SJCRH30 (cell line): ENCODE measurements at regions not wholly inside any gene's neighbourhood (a gene's known extent, or its start where the extent isn't known, plus 50 kb on each side); places are given as distances from the start of the nearest gene placed in this dataset.

Experiments
- DNase-seq, 2 experiments: peaks; one replicate each; pipeline ENCODE4 v3.0.0-alpha.2; 2015 to 2020
- H3K27ac ChIP-seq: fragments of 250-450 bp; sonication (Bioruptor Pico); 2 replicates; pipeline ENCODE4 v1.5.1; 2020; ENCODE audit warnings: mild to moderate bottlenecking, moderate library complexity
- H3K27me3 ChIP-seq: fragments of 250-450 bp; sonication (Bioruptor Pico); 2 replicates; pipeline ENCODE4 v1.5.1; 2020; ENCODE audit warnings: mild to moderate bottlenecking, moderate library complexity
- H3K36me3 ChIP-seq: fragments of 250-450 bp; sonication (Bioruptor Pico); 2 replicates; pipeline ENCODE4 v1.5.1; 2020; ENCODE audit warnings: mild to moderate bottlenecking, moderate library complexity
- H3K4me1 ChIP-seq: fragments of 250-450 bp; sonication (Bioruptor Pico); 2 replicates; pipeline ENCODE4 v1.5.1; 2020; ENCODE audit warnings: mild to moderate bottlenecking, moderate library complexity
- H3K4me3 ChIP-seq: fragments of 250-450 bp; sonication (Bioruptor Pico); 2 replicates; pipeline ENCODE4 v1.5.1; 2020; ENCODE audit warnings: mild to moderate bottlenecking, moderate library complexity
- H3K9me3 ChIP-seq: fragments of 250-450 bp; sonication (Bioruptor Pico); replicated peaks from 2 replicates; pipeline ENCODE4 v1.5.1; 2020; ENCODE audit warnings: mild to moderate bottlenecking, moderate library complexity

GRCh38 chr14:76664790-76665189 is 96.5 kb upstream of the VASH1 start:
- Histone ChIP-seq H3K27ac (no peak overlapping the region), H3K36me3 (no peaks in the 10 kb centered on the region), H3K4me3 (no peak overlapping the region), H3K4me1 (no peaks in the 10 kb centered on the region), H3K9me3 (no peaks in the 10 kb centered on the region), H3K27me3 (no peaks in the 10 kb centered on the region)
- no peak for DNase-seq

- peak in 1 of 2 experiments; percentile 23 for DNase-seq
- Histone ChIP-seq H3K4me3 (no peak overlapping the region), H3K4me1 (no peaks in the 10 kb centered on the region), H3K27me3 (no peaks in the 10 kb centered on the region), H3K9me3 (no peaks in the 10 kb centered on the region), H3K36me3 (no peaks in the 10 kb centered on the region), H3K27ac (no peak overlapping the region)
Measured at GRCh38 chr14:76666746-76667145, 94.5 kb upstream of the VASH1 start.

- Histone ChIP-seq H3K4me1 (no peaks in the 10 kb centered on the region), H3K27me3 (no peaks in the 10 kb centered on the region), H3K27ac (no peak overlapping the region), H3K4me3 (no peak overlapping the region), H3K36me3 (no peaks in the 10 kb centered on the region), H3K9me3 (no peaks in the 10 kb centered on the region)
- no peak for DNase-seq
Measured at GRCh38 chr14:76669770-76670169, 91.5 kb upstream of the VASH1 start.

GRCh38 chr14:76672123-76672522 is 89.1 kb upstream of the VASH1 start:
- Histone ChIP-seq H3K27me3 (no peaks in the 10 kb centered on the region), H3K4me1 (no peaks in the 10 kb centered on the region)
- DNase-seq = no peak

GRCh38 chr14:76673261-76673660 is 88.0 kb upstream of the VASH1 start:
- no peaks in the 10 kb centered on the region for H3K9me3 ChIP-seq
- no peaks in the 10 kb centered on the region for H3K27me3 ChIP-seq
- H3K4me1 ChIP-seq = no peaks in the 10 kb centered on the region
- DNase-seq = no peak
- H3K36me3 ChIP-seq = no peaks in the 10 kb centered on the region
- H3K4me3 ChIP-seq = no peak overlapping the region
- H3K27ac ChIP-seq = no peak overlapping the region

More at GRCh38 chr14:76672123-76672522, 89.1 kb upstream of the VASH1 start:
- Histone ChIP-seq H3K4me3 (no peak overlapping the region), H3K9me3 (no peaks in the 10 kb centered on the region), H3K27ac (no peak overlapping the region), H3K36me3 (no peaks in the 10 kb centered on the region)

GRCh38 chr14:76675046-76675445 is 86.2 kb upstream of the VASH1 start:
- DNase-seq = no peak
- no peak overlapping the region for H3K4me3 ChIP-seq
- H3K9me3 ChIP-seq = no peaks in the 10 kb centered on the region
- H3K36me3 ChIP-seq = no peaks in the 10 kb centered on the region
- H3K4me1 ChIP-seq = no peaks in the 10 kb centered on the region
- H3K27me3 ChIP-seq = no peaks in the 10 kb centered on the region
- H3K27ac ChIP-seq = no peak overlapping the region

- H3K27ac ChIP-seq = no peak overlapping the region
- H3K27me3 ChIP-seq = no peaks in the 10 kb centered on the region
- DNase-seq = no peak
- H3K4me1 ChIP-seq = no peaks in the 10 kb centered on the region
- no peak overlapping the region for H3K4me3 ChIP-seq
- H3K36me3 ChIP-seq = no peaks in the 10 kb centered on the region
- no peaks in the 10 kb centered on the region for H3K9me3 ChIP-seq
Measured at GRCh38 chr14:76676539-76676938, 84.7 kb upstream of the VASH1 start.

GRCh38 chr14:76677534-76678145 is 83.6 kb upstream of the VASH1 start:
- Histone ChIP-seq H3K4me1 (no peaks in the 10 kb centered on the region), H3K36me3 (no peaks in the 10 kb centered on the region), H3K27me3 (no peaks in the 10 kb centered on the region), H3K4me3 (no peak overlapping the region), H3K9me3 (peaks cover 4% of the 10 kb centered on the region), H3K27ac (no peak overlapping the region)
- no peak for DNase-seq

GRCh38 chr14:76678244-76678800 is 82.9 kb upstream of the VASH1 start:
- no peak overlapping the region for H3K4me3 ChIP-seq
- H3K9me3 ChIP-seq = peaks cover 4% of the 10 kb centered on the region
- no peaks in the 10 kb centered on the region for H3K27me3 ChIP-seq
- H3K36me3 ChIP-seq = no peaks in the 10 kb centered on the region
- no peaks in the 10 kb centered on the region for H3K4me1 ChIP-seq
- H3K27ac ChIP-seq = no peak overlapping the region
- DNase-seq = no peak

- H3K4me3 ChIP-seq = no peak overlapping the region
- H3K27ac ChIP-seq = no peak overlapping the region
Measured at GRCh38 chr14:76682367-76682766, 78.9 kb upstream of the VASH1 start.

GRCh38 chr14:76686646-76687045 is 74.6 kb upstream of the VASH1 start:
- DNase-seq = no peak
- no peak overlapping the region for H3K4me3 ChIP-seq

More at GRCh38 chr14:76682367-76682766, 78.9 kb upstream of the VASH1 start:
- Histone ChIP-seq H3K27me3 (no peaks in the 10 kb centered on the region), H3K4me1 (no peaks in the 10 kb centered on the region), H3K36me3 (no peaks in the 10 kb centered on the region), H3K9me3 (peaks cover 4% of the 10 kb centered on the region)
- DNase-seq = no peak

GRCh38 chr14:76687611-76688382 is 73.5 kb upstream of the VASH1 start:
- Histone ChIP-seq H3K9me3 (no peaks in the 10 kb centered on the region), H3K4me1 (no peaks in the 10 kb centered on the region), H3K27ac (no peak overlapping the region), H3K27me3 (no peaks in the 10 kb centered on the region), H3K4me3 (no peak overlapping the region), H3K36me3 (no peaks in the 10 kb centered on the region)
- no peak for DNase-seq

More at GRCh38 chr14:76686646-76687045, 74.6 kb upstream of the VASH1 start:
- Histone ChIP-seq H3K27me3 (no peaks in the 10 kb centered on the region), H3K9me3 (peaks cover 4% of the 10 kb centered on the region), H3K27ac (no peak overlapping the region), H3K4me1 (no peaks in the 10 kb centered on the region), H3K36me3 (no peaks in the 10 kb centered on the region)

GRCh38 chr14:76688383-76688671 is 72.9 kb upstream of the VASH1 start:
- no peaks in the 10 kb centered on the region for H3K36me3 ChIP-seq
- H3K4me1 ChIP-seq = no peaks in the 10 kb centered on the region
- no peak for DNase-seq
- no peak overlapping the region for H3K27ac ChIP-seq
- H3K4me3 ChIP-seq = no peak overlapping the region
- H3K27me3 ChIP-seq = no peaks in the 10 kb centered on the region
- H3K9me3 ChIP-seq = no peaks in the 10 kb centered on the region

GRCh38 chr14:76690502-76691105 is 70.7 kb upstream of the VASH1 start:
- H3K4me3 ChIP-seq = no peak overlapping the region
- H3K9me3 ChIP-seq = no peaks in the 10 kb centered on the region
- H3K36me3 ChIP-seq = no peaks in the 10 kb centered on the region
- H3K27me3 ChIP-seq = no peaks in the 10 kb centered on the region
- DNase-seq = no peak
- H3K27ac ChIP-seq = no peak overlapping the region
- H3K4me1 ChIP-seq = no peaks in the 10 kb centered on the region

- Histone ChIP-seq H3K9me3 (no peaks in the 10 kb centered on the region), H3K4me3 (no peak overlapping the region), H3K4me1 (no peaks in the 10 kb centered on the region), H3K36me3 (no peaks in the 10 kb centered on the region), H3K27me3 (no peaks in the 10 kb centered on the region), H3K27ac (no peak overlapping the region)
- no peak for DNase-seq
Measured at GRCh38 chr14:76694106-76694505, 67.2 kb upstream of the VASH1 start.
